GM12878 (cell line): ENCODE measurements at regions not wholly inside any gene's neighbourhood (a gene's known extent, or its start where the extent isn't known, plus 50 kb on each side); places are given as distances from the start of the nearest gene placed in this dataset.

Experiments
- ATAC-seq: fragments of 200-7000 bp; cut with Tn5 transposase; 3 replicates; pipeline ENCODE4 v1.9.1; 2020; ENCODE audit warnings: mild to moderate bottlenecking, moderate library complexity
- BruUV-seq: library from RNA; stranded (reverse); fragments of 400-500 nt; replicated peaks from 2 replicates; lab custom pipeline; 2021; lab: Mats Ljungman, UMichigan
- CTCF ChIA-PET: fragments of 300-600 bp; sonication (Branson Sonifier 250); formaldehyde crosslinking; extraction: SDS; loops from one replicate; lab custom pipeline; 2021; ENCODE audit warnings: inconsistent platforms; lab: Yijun Ruan, JAX
- POLR2A ChIA-PET: fragments of 350-600 bp; formaldehyde crosslinking; extraction: SDS; loops from one replicate; lab custom pipeline; 2021; ENCODE audit warnings: inconsistent platforms; lab: Charles Lee
- RAD21 ChIA-PET: fragments of 300-600 bp; sonication (Branson Sonifier 250); formaldehyde crosslinking; loops from one replicate; lab custom pipeline; 2023; ENCODE audit warnings: antibody characterized with exemption; ENCODE audit not compliant: unreplicated experiment; lab: Charles Lee
- SMC1A ChIA-PET: fragments of 300-600 bp; sonication (Branson Sonifier 250); formaldehyde crosslinking; loops from one replicate; lab custom pipeline; 2023; ENCODE audit not compliant: unreplicated experiment, uncharacterized antibody; lab: Charles Lee
- DNase-seq: peaks from one replicate; pipeline ENCODE4 v3.0.0-alpha.2; 2011; ENCODE audit warnings: low read depth, low spot score
- FAIRE-seq: peaks from 3 replicates; lab custom pipeline; 2011; peaks lifted over from hg19 to GRCh38; lab: Jason Lieb, UNC
- H2AFZ ChIP-seq: 2 replicates; pipeline ENCODE4 v1.6.0; 2011; ENCODE audit warnings: low read depth, low read length, control low read depth; ENCODE audit not compliant: control insufficient read depth
- H3K27ac ChIP-seq: 2 replicates; pipeline ENCODE4 v1.5.1; 2011; ENCODE audit warnings: control low read depth; ENCODE audit not compliant: control insufficient read depth, insufficient read depth
- H3K27me3 ChIP-seq, 2 experiments: replicated peaks in 1 of 2; 2 replicates each; pipeline versions ENCODE4 v1.6.0 to v1.6.1; 2011; ENCODE audit warnings: low read length in 1 of 2; ENCODE audit not compliant: control insufficient read depth in 2 of 2, insufficient read depth in 2 of 2
- H3K36me3 ChIP-seq, 2 experiments: 2 replicates each; pipeline ENCODE4 v1.5.1; 2011; ENCODE audit warnings: low read length in 1 of 2; ENCODE audit not compliant: control insufficient read depth in 2 of 2, insufficient read depth in 2 of 2
- H3K4me1 ChIP-seq: 2 replicates; pipeline ENCODE4 v1.6.1; 2011; ENCODE audit warnings: mild to moderate bottlenecking, low read length, moderate library complexity, mixed read lengths; ENCODE audit not compliant: control insufficient read depth, insufficient read depth
- H3K4me2 ChIP-seq: 2 replicates; pipeline ENCODE4 v1.6.0; 2011; ENCODE audit warnings: control low read depth; ENCODE audit not compliant: control insufficient read depth, insufficient read depth
- H3K4me3 ChIP-seq: fragments of 200-600 bp; sonication (generic); 2 replicates; pipeline ENCODE4 v1.5.1; 2016
- H3K79me2 ChIP-seq: 2 replicates; pipeline ENCODE4 v1.6.0; 2011; ENCODE audit warnings: low read length; ENCODE audit not compliant: control insufficient read depth, insufficient read depth
- H3K9ac ChIP-seq: 2 replicates; pipeline ENCODE4 v1.8.0; 2011; ENCODE audit warnings: low read length, control low read depth, mixed read lengths; ENCODE audit not compliant: control insufficient read depth, insufficient read depth
- H3K9me3 ChIP-seq: replicated peaks from 3 replicates; pipeline ENCODE4 v1.5.1; 2011; ENCODE audit warnings: mild to moderate bottlenecking, low read length; ENCODE audit not compliant: control insufficient read depth, insufficient read depth
- H4K20me1 ChIP-seq: 2 replicates; pipeline ENCODE4 v1.6.0; 2011; ENCODE audit not compliant: control insufficient read depth, insufficient read depth
- CREB1 ChIP-seq: IDR thresholded peaks from 2 replicates; pipeline ENCODE4 v1.6.1; 2012; ENCODE audit warnings: low read depth, mild to moderate bottlenecking, inconsistent platforms
- EED ChIP-seq: sonication (generic); IDR thresholded peaks from 2 replicates; pipeline ENCODE4 v1.6.1; 2016; ENCODE audit warnings: antibody characterized with exemption, low read depth
- ESRRA ChIP-seq: IDR thresholded peaks from 2 replicates; pipeline ENCODE4 v1.6.1; 2012; ENCODE audit warnings: mild to moderate bottlenecking, low read length, improper control_type of control experiment
- EZH2 ChIP-seq: IDR thresholded peaks from 2 replicates; pipeline ENCODE4 v1.6.1; 2012; ENCODE audit warnings: low read depth, mild to moderate bottlenecking, control low read depth, inconsistent platforms, low read length, borderline replicate concordance; ENCODE audit not compliant: control insufficient read depth
- HDGF ChIP-seq: fragments of 450-650 bp; IDR thresholded peaks from 2 replicates; pipeline ENCODE4 v1.6.1; 2016; ENCODE audit warnings: antibody characterized with exemption
- KAT2A ChIP-seq: conservative IDR thresholded peaks from 2 replicates; pipeline ENCODE4 v1.6.1; 2011; ENCODE audit warnings: low read depth, low read length; ENCODE audit not compliant: control insufficient read depth
- NFXL1 ChIP-seq: fragments of 450-650 bp; IDR thresholded peaks from 2 replicates; pipeline ENCODE4 v1.6.1; 2017; ENCODE audit warnings: antibody characterized with exemption, mild to moderate bottlenecking, borderline replicate concordance
- SP1 ChIP-seq: IDR thresholded peaks from one replicate; pipeline ENCODE4 v1.6.1; 2011; ENCODE audit warnings: low read depth, low read length
- ZNF207 ChIP-seq: fragments of 450-650 bp; IDR thresholded peaks from 2 replicates; pipeline ENCODE4 v1.6.1; 2014; ENCODE audit warnings: antibody characterized with exemption, mild to moderate bottlenecking, borderline replicate concordance
- ZNF384 ChIP-seq: IDR thresholded peaks from 2 replicates; pipeline ENCODE4 v1.6.1; 2012; ENCODE audit warnings: low read depth, mild to moderate bottlenecking, low read length, improper control_type of control experiment, borderline replicate concordance
- WGBS: methylation state at CpG from one replicate; pipeline ENCODE4 v1.1.6; 2016; ENCODE audit warnings: low lambda C conversion rate; ENCODE audit not compliant: insufficient replicate concordance, insufficient coverage; ENCODE audit errors: missing lambda C conversion rate; 5-methylcytosine and 5-hydroxymethylcytosine counted together
- in situ Hi-C: fragments of 300-500 bp; cut with MboI; formaldehyde crosslinking; loops from 9 replicates; pipeline ENCODE4 v1.14.3; 2018; ENCODE audit warnings: mixed read lengths
- intact Hi-C: fragments of 100-400 bp; cut with micrococcal nuclease; formaldehyde crosslinking; loops from one replicate; pipeline ENCODE4 v1.14.2; 2022; ENCODE audit not compliant: unreplicated experiment
- TF ChIP-seq, protein P1 (sequence below): fragments of 450-650 bp; formaldehyde crosslinking; IDR thresholded peaks from 2 replicates; pipeline ENCODE4 v1.4.0; 2022; ENCODE audit warnings: mild to moderate bottlenecking, moderate library complexity
- TF ChIP-seq, protein P2 (sequence below): IDR thresholded peaks from 2 replicates; pipeline ENCODE4 v1.6.1; 2012; ENCODE audit warnings: low read depth, low read length, improper control_type of control experiment

DNA sequence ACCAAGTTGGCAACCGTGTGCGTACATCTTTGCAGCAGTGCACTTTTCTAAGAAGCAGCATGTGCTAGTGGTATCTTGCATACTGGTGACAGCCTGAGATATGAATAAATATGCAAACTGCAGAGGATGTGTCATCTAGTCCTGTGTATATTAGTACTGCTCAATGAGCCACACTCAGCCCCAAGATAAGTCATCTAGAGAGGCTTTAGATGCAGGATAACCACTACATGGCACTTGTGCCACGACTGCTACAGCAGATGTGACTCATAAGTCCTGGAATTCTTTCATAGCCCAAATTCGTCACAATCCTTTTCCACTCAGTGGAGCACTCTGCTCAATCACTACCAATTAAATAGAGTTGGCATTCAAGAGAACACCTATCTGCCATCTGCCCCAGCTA, 171.5 kb downstream of the AXIN2 start (continued):
- TF ChIP-seq, protein P1, sequence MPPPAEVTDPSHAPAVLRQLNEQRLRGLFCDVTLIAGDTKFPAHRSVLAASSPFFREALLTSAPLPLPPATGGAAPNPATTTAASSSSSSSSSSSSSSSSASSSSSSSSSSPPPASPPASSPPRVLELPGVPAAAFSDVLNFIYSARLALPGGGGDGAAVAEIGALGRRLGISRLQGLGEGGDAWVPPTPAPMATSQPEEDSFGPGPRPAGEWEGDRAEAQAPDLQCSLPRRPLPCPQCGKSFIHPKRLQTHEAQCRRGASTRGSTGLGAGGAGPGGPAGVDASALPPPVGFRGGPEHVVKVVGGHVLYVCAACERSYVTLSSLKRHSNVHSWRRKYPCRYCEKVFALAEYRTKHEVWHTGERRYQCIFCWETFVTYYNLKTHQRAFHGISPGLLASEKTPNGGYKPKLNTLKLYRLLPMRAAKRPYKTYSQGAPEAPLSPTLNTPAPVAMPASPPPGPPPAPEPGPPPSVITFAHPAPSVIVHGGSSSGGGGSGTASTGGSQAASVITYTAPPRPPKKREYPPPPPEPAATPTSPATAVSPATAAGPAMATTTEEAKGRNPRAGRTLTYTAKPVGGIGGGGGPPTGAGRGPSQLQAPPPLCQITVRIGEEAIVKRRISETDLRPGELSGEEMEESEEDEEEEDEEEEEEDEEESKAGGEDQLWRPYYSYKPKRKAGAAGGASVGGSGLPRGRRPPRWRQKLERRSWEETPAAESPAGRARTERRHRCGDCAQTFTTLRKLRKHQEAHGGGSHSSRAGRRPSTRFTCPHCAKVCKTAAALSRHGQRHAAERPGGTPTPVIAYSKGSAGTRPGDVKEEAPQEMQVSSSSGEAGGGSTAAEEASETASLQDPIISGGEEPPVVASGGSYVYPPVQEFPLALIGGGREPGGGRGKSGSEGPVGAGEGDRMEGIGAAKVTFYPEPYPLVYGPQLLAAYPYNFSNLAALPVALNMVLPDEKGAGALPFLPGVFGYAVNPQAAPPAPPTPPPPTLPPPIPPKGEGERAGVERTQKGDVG (CRISPR knock-in tag) = no peak

DNA sequence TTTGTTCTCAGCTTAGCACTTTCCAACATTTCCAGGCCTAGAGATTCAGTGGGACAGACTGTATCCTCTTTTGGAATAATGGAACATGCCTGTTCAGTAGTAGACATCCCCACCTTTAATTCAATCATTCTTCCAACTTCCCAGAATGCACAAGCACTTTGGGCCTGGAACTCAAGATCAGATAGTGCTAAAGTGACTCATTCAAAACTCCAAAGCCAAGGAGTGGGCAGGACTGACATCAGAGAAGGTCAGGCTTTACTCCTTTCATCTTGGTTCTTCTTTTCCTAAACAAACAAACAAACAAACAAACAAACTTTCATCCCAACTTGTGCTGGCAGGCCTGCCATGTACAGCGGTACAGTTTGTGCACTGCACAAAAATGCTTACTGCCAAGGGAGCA, 172.0 kb downstream of the AXIN2 start:
- intact Hi-C loops = no loop called here
- no peak overlapping the region for H2AFZ ChIP-seq
- no peak overlapping the region for H3K9ac ChIP-seq
- H4K20me1 ChIP-seq = no peaks in the 10 kb centered on the region
- ATAC-seq = no peak
- ChIA-PET CTCF (no interaction called here), POLR2A (no interaction called here), SMC1A (no interaction called here), RAD21 (no interaction called here)
- H3K4me1 ChIP-seq = no peaks in the 10 kb centered on the region
- in situ Hi-C loops = no loop called here
- no peaks in the 10 kb centered on the region for H3K79me2 ChIP-seq
- H3K27me3 ChIP-seq = no peaks in the 10 kb centered on the region
- no peak overlapping the region for H3K4me2 ChIP-seq
- no peaks in the 10 kb centered on the region for H3K9me3 ChIP-seq
- no peak for FAIRE-seq
- H3K4me3 ChIP-seq = no peak overlapping the region
- no peak for DNase-seq
- H3K27ac ChIP-seq = no peak overlapping the region
- no TSS peak for BruUV-seq
- WGBS = 37% methylated on average over 1 of the region's 1 CpG
- TF ChIP-seq EED = no peak
- TF ChIP-seq, all 136 proteins: peak for 0
- H3K36me3 ChIP-seq = no peaks in the 10 kb centered on the region

DNA sequence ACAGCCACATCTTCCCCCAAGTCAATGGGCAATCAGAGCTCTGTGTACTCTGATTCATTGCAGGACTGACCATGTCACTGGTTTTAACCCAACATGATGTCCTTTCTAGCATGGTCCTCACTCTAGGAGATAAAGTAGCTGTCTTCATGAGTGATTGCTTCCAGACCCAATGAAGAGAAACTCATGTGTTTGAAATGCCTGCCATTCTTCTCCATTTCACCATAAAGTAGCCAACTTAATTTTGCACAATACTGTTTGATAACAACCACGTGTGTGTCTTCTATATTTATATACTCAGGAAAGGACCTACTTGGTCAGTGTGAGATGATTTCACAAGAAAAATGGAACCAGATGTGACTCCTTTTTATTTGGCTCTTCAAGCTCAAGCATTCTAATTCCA, 172.5 kb downstream of the AXIN2 start:
- Histone ChIP-seq H3K9ac (no peak overlapping the region), H3K4me1 (no peaks in the 10 kb centered on the region), H3K27me3 (no peaks in the 10 kb centered on the region), H3K27ac (no peak overlapping the region), H3K36me3 (no peaks in the 10 kb centered on the region), H3K79me2 (no peaks in the 10 kb centered on the region), H3K9me3 (no peaks in the 10 kb centered on the region), H4K20me1 (no peaks in the 10 kb centered on the region), H3K4me2 (no peak overlapping the region), H3K4me3 (no peak overlapping the region), H2AFZ (no peak overlapping the region)
- ChIA-PET SMC1A (no interaction called here), CTCF (no interaction called here), RAD21 (no interaction called here), POLR2A (no interaction called here)
- 0% methylated on average over 1 of the region's 1 CpG for WGBS
- BruUV-seq = no TSS peak
- DNase-seq = no peak
- no peak for ATAC-seq
- FAIRE-seq = no peak
- intact Hi-C loops = no loop called here
- in situ Hi-C loops = no loop called here
- TF ChIP-seq SP1 (no peak), HDGF (no peak), KAT2A (no peak), NFXL1 (no peak), EZH2 (no peak), ESRRA (no peak), CREB1 (no peak), ZNF384 (no peak), ZNF207 (no peak)
- TF ChIP-seq, protein P2, sequence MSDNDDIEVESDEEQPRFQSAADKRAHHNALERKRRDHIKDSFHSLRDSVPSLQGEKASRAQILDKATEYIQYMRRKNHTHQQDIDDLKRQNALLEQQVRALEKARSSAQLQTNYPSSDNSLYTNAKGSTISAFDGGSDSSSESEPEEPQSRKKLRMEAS = no peak
